Neural progenitor cell (in vitro differentiated cells): ENCODE measurements at regions not wholly inside any gene's neighbourhood (a gene's known extent, or its start where the extent isn't known, plus 50 kb on each side); places are given as distances from the start of the nearest gene placed in this dataset.

ENCODE experiments used
- EZH2 ChIP-seq: fragments of 200-600 bp; sonication (generic); IDR thresholded peaks from 2 replicates; pipeline ENCODE4 v1.6.1; 2017; ENCODE audit warnings: antibody characterized with exemption, mild to moderate bottlenecking, moderate library complexity
- TF ChIP-seq, protein P1 (sequence below): fragments of 200-600 bp; sonication (generic); IDR thresholded peaks from 2 replicates; pipeline ENCODE4 v1.5.1; 2017; ENCODE audit warnings: antibody characterized with exemption, mild to moderate bottlenecking

- TF ChIP-seq, protein P1, sequence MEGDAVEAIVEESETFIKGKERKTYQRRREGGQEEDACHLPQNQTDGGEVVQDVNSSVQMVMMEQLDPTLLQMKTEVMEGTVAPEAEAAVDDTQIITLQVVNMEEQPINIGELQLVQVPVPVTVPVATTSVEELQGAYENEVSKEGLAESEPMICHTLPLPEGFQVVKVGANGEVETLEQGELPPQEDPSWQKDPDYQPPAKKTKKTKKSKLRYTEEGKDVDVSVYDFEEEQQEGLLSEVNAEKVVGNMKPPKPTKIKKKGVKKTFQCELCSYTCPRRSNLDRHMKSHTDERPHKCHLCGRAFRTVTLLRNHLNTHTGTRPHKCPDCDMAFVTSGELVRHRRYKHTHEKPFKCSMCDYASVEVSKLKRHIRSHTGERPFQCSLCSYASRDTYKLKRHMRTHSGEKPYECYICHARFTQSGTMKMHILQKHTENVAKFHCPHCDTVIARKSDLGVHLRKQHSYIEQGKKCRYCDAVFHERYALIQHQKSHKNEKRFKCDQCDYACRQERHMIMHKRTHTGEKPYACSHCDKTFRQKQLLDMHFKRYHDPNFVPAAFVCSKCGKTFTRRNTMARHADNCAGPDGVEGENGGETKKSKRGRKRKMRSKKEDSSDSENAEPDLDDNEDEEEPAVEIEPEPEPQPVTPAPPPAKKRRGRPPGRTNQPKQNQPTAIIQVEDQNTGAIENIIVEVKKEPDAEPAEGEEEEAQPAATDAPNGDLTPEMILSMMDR: no peak
- TF ChIP-seq EZH2: no peak
Observed at GRCh38 chr19:28500296-28500695, 712.7 kb downstream of the UQCRFS1 start.
